IMR-90 (cell line): ENCODE measurements at regions not wholly inside any gene's neighbourhood (a gene's known extent, or its start where the extent isn't known, plus 50 kb on each side); places are given as distances from the start of the nearest gene placed in this dataset.

Experiments used
- ATAC-seq: fragments of 200-7000 bp; cut with Tn5 transposase; 2 replicates; pipeline ENCODE4 v1.9.1; 2020; ENCODE audit warnings: low read depth, mild to moderate bottlenecking, moderate library complexity
- BruUV-seq: library from RNA; stranded (reverse); fragments of 400-500 nt; replicated peaks from 2 replicates; lab custom pipeline; 2021; lab: Mats Ljungman, UMichigan
- CTCF ChIA-PET: fragments of 300-600 bp; formaldehyde crosslinking; extraction: SDS; loops from one replicate; lab custom pipeline; 2021; ENCODE audit warnings: antibody characterized with exemption; lab: Yijun Ruan, JAX
- POLR2A ChIA-PET: fragments of 300-600 bp; sonication (Branson Sonifier 250); formaldehyde crosslinking; loops from one replicate; lab custom pipeline; 2022; ENCODE audit warnings: antibody characterized with exemption; ENCODE audit not compliant: unreplicated experiment; lab: Charles Lee
- DNase-seq: peaks from one replicate; pipeline ENCODE4 v3.0.0; 2013
- H2AFZ ChIP-seq: replicated peaks from 2 replicates; pipeline ENCODE3; 2013; ENCODE audit warnings: low read length, mild to moderate bottlenecking; ENCODE audit not compliant: poor library complexity
- H2AK5ac ChIP-seq: 2 replicates; pipeline ENCODE4 v1.6.1; 2013; ENCODE audit warnings: low read depth, low read length, inconsistent platforms
- H2AK9ac ChIP-seq: replicated peaks from 2 replicates; pipeline ENCODE3; 2013; ENCODE audit warnings: mild to moderate bottlenecking, low read depth, low read length, moderate library complexity; ENCODE audit not compliant: poor library complexity
- H2BK120ac ChIP-seq: 2 replicates; pipeline ENCODE4 v1.6.1; 2013; ENCODE audit warnings: low read depth, low read length, inconsistent platforms
- H2BK15ac ChIP-seq: 3 replicates; pipeline ENCODE4 v1.6.1; 2013; ENCODE audit warnings: low read depth, low read length, inconsistent platforms
- H2BK20ac ChIP-seq: 2 replicates; pipeline ENCODE4 v1.6.1; 2013; ENCODE audit warnings: low read depth, mild to moderate bottlenecking, inconsistent platforms, low read length, moderate library complexity
- H2BK5ac ChIP-seq: 2 replicates; pipeline ENCODE4 v1.6.1; 2013; ENCODE audit warnings: mild to moderate bottlenecking, low read depth, low read length, inconsistent platforms; ENCODE audit not compliant: poor library complexity, severe bottlenecking
- H3K14ac ChIP-seq: replicated peaks from 2 replicates; pipeline ENCODE4 v1.6.1; 2013; ENCODE audit warnings: low read depth, low read length, inconsistent platforms
- H3K18ac ChIP-seq: 2 replicates; pipeline ENCODE4 v1.6.1; 2013; ENCODE audit warnings: low read depth, low read length, control low read depth
- H3K23ac ChIP-seq: 2 replicates; pipeline ENCODE4 v1.6.1; 2013; ENCODE audit warnings: low read depth, low read length, inconsistent platforms
- H3K27ac ChIP-seq: 2 replicates; pipeline ENCODE4 v1.5.1; 2013; ENCODE audit warnings: mild to moderate bottlenecking, control low read depth, low read length; ENCODE audit not compliant: insufficient read depth
- H3K27me3 ChIP-seq: 2 replicates; pipeline ENCODE4 v1.6.1; 2013; ENCODE audit warnings: low read length; ENCODE audit not compliant: control insufficient read depth, insufficient read depth
- H3K36me3 ChIP-seq: 2 replicates; pipeline ENCODE4 v1.6.1; 2013; ENCODE audit warnings: low read length, mixed read lengths; ENCODE audit not compliant: control insufficient read depth, insufficient read depth
- H3K4ac ChIP-seq: 2 replicates; pipeline ENCODE4 v1.6.1; 2013; ENCODE audit warnings: low read depth, low read length, inconsistent platforms
- H3K4me1 ChIP-seq: 2 replicates; pipeline ENCODE4 v1.6.1; 2013; ENCODE audit warnings: low read length, mixed read lengths; ENCODE audit not compliant: control insufficient read depth, insufficient read depth
- H3K4me2 ChIP-seq: 2 replicates; pipeline ENCODE4 v1.6.1; 2013; ENCODE audit warnings: low read depth, mild to moderate bottlenecking, control low read depth, low read length, moderate library complexity
- H3K4me3 ChIP-seq: 2 replicates; pipeline ENCODE4 v1.5.1; 2013; ENCODE audit warnings: low read depth, mild to moderate bottlenecking, control low read depth, low read length, moderate library complexity; ENCODE audit not compliant: insufficient read depth
- H3K56ac ChIP-seq: 2 replicates; pipeline ENCODE4 v1.6.1; 2013; ENCODE audit warnings: low read length, inconsistent platforms; ENCODE audit not compliant: insufficient read depth; ENCODE audit errors: extremely low read depth
- H3K79me1 ChIP-seq, 2 experiments: 2 replicates each; pipeline ENCODE4 v1.6.1; 2013; ENCODE audit warnings: low read length in 2 of 2, inconsistent platforms in 1 of 2, low read depth in 1 of 2
- H3K9ac ChIP-seq: 2 replicates; pipeline ENCODE4 v1.6.1; 2013; ENCODE audit warnings: low read depth, low read length, control low read depth
- H3K9me1 ChIP-seq: 2 replicates; pipeline ENCODE4 v1.6.1; 2013; ENCODE audit warnings: low read length, inconsistent platforms; ENCODE audit not compliant: insufficient read depth
- H3K9me3 ChIP-seq: 2 replicates; pipeline ENCODE4 v1.6.1; 2013; ENCODE audit warnings: low read length; ENCODE audit not compliant: control insufficient read depth, insufficient read depth
- H4K20me1 ChIP-seq: 2 replicates; pipeline ENCODE4 v1.6.1; 2013; ENCODE audit warnings: low read length, inconsistent platforms; ENCODE audit not compliant: insufficient read depth
- H4K5ac ChIP-seq: 2 replicates; pipeline ENCODE4 v1.6.1; 2013; ENCODE audit warnings: mild to moderate bottlenecking, low read depth, low read length, control low read depth
- H4K8ac ChIP-seq, 2 experiments: 2 replicates each; pipeline ENCODE4 v1.6.1; 2013; ENCODE audit warnings: low read depth in 2 of 2, low read length in 2 of 2, control low read depth in 1 of 2, inconsistent platforms in 1 of 2
- H4K91ac ChIP-seq: 2 replicates; pipeline ENCODE4 v1.6.1; 2013; ENCODE audit warnings: low read depth, low read length, inconsistent platforms; ENCODE audit not compliant: insufficient read depth
- BHLHE40 ChIP-seq: fragments of 150-350 bp; IDR thresholded peaks from 2 replicates; pipeline ENCODE4 v1.6.1; 2016; ENCODE audit warnings: mild to moderate bottlenecking, low read depth, low read length
- CEBPB ChIP-seq: IDR thresholded peaks from 2 replicates; pipeline ENCODE4 v1.6.1; 2012; ENCODE audit warnings: low read depth, low read length, improper control_type of control experiment
- CHD1 ChIP-seq: IDR thresholded peaks from 2 replicates; pipeline ENCODE4 v1.6.1; 2012; ENCODE audit warnings: low read depth, low read length, improper control_type of control experiment
- FOS ChIP-seq: fragments of 150-350 bp; IDR thresholded peaks from 2 replicates; pipeline ENCODE4 v1.6.1; 2016; ENCODE audit warnings: low read depth, low read length
- MAFK ChIP-seq: IDR thresholded peaks from 2 replicates; pipeline ENCODE4 v1.6.1; 2012; ENCODE audit warnings: low read depth, low read length, improper control_type of control experiment
- MAZ ChIP-seq: IDR thresholded peaks from 2 replicates; pipeline ENCODE4 v1.6.1; 2012; ENCODE audit warnings: low read depth, mild to moderate bottlenecking, low read length, improper control_type of control experiment, moderate library complexity, borderline replicate concordance
- RAD21 ChIP-seq: IDR thresholded peaks from 2 replicates; pipeline ENCODE4 v1.6.1; 2012; ENCODE audit warnings: low read length, improper control_type of control experiment
- RCOR1 ChIP-seq: IDR thresholded peaks from 2 replicates; pipeline ENCODE4 v1.6.1; 2012; ENCODE audit warnings: mild to moderate bottlenecking, low read length, improper control_type of control experiment; ENCODE audit not compliant: insufficient replicate concordance
- RFX5 ChIP-seq: IDR thresholded peaks from 2 replicates; pipeline ENCODE4 v1.8.0; 2012; ENCODE audit warnings: low read depth, mild to moderate bottlenecking, low read length, moderate library complexity
- WGBS, 2 experiments: methylation state at CpG; one replicate each; pipeline versions ENCODE4 v1.1.5 to v1.1.7; 2013; ENCODE audit warnings: missing lambda C conversion rate in 2 of 2; ENCODE audit not compliant: insufficient read length in 1 of 2; ENCODE audit errors: extremely low coverage in 2 of 2; 5-methylcytosine and 5-hydroxymethylcytosine counted together
- dilution Hi-C: fragments of 300-500 bp; cut with HindIII; formaldehyde crosslinking; loops from one replicate; pipeline ENCODE4 v1.14.3; 2018; ENCODE audit warnings: low sequenced_read_pairs; ENCODE audit not compliant: unreplicated experiment
- in situ Hi-C: fragments of 300-500 bp; cut with MboI; formaldehyde crosslinking; loops from 3 replicates; pipeline ENCODE4 v1.14.3; 2019; ENCODE audit warnings: low sequenced_read_pairs, inconsistent platforms, mixed read lengths
- intact Hi-C: fragments of 100-400 bp; cut with micrococcal nuclease; formaldehyde crosslinking; loops from 2 replicates; pipeline ENCODE4 v1.10.0; 2022

- Histone ChIP-seq H2BK120ac (no peak overlapping the region), H4K91ac (no peak overlapping the region), H2BK15ac (no peak overlapping the region), H3K36me3 (no peaks in the 10 kb centered on the region), H3K9ac (no peak overlapping the region), H3K9me1 (no peaks in the 10 kb centered on the region; the same call in 1 of the 2 replicates), H3K4ac (no peak overlapping the region), H2AK9ac (no peak overlapping the region), H2BK5ac (no peak overlapping the region), H3K4me3 (no peak overlapping the region), H2BK20ac (no peak overlapping the region), H3K27ac (no peak overlapping the region), H4K8ac (no peak overlapping the region), H3K14ac (no peak overlapping the region), H3K18ac (no peak overlapping the region), H4K20me1 (no peaks in the 10 kb centered on the region), H3K23ac (no peak overlapping the region), H4K5ac (no peak overlapping the region), H3K9me3 (no peaks in the 10 kb centered on the region), H2AK5ac (no peak overlapping the region), H2AFZ (no peak overlapping the region), H3K27me3 (peaks cover 18% of the 10 kb centered on the region), H3K79me1 (no peaks in the 10 kb centered on the region), H3K4me1 (no peaks in the 10 kb centered on the region), H3K56ac (no peak overlapping the region), H3K4me2 (no peak overlapping the region)
- no peak for ATAC-seq
- intact Hi-C loops = no loop called here
- no TSS peak for BruUV-seq
- no CpG with 5 or more reads among the region's 5 CpGs for WGBS, 2 experiments
- ChIA-PET CTCF (no interaction called here), POLR2A (no interaction called here)
- dilution Hi-C loops = no loop called here
- in situ Hi-C loops = no loop called here
- DNase-seq = no peak
- TF ChIP-seq MAFK (no peak), CHD1 (no peak), FOS (no peak), BHLHE40 (no peak), RFX5 (no peak), MAZ (no peak), CEBPB (no peak), RCOR1 (no peak), RAD21 (no peak)
These were observed 80.1 kb downstream of the RRAGC start for GRCh38 chr1:38779491-38779890.
